Endothelial cell of umbilical vein (primary cell): ENCODE measurements at regions not wholly inside any gene's neighbourhood (a gene's known extent, or its start where the extent isn't known, plus 50 kb on each side); places are given as distances from the start of the nearest gene placed in this dataset.

Experiments
- EZH2 ChIP-seq: IDR thresholded peaks from 2 replicates; pipeline ENCODE4 v1.6.1; 2012; ENCODE audit warnings: borderline replicate concordance, low read depth, mild to moderate bottlenecking, moderate library complexity, low read length, inconsistent platforms; ENCODE audit not compliant: severe bottlenecking
- MYC ChIP-seq: IDR thresholded peaks from one replicate; pipeline ENCODE4 v1.6.1; 2011; ENCODE audit warnings: mild to moderate bottlenecking, low read depth, low read length
- POLR2A ChIP-seq: IDR thresholded peaks from 2 replicates; pipeline ENCODE4 v1.6.1; 2012; ENCODE audit warnings: low read depth, mild to moderate bottlenecking, control low read depth, low read length
- TF ChIP-seq, protein P1 (sequence below), 2 donors: IDR thresholded peaks; 1 replicate in 1 of 2; 2 replicates in 1 of 2; pipeline ENCODE4 v1.5.1; 2011; ENCODE audit warnings: low read length in 2 of 2, mild to moderate bottlenecking in 2 of 2, moderate library complexity in 2 of 2, control low read depth in 1 of 2, inconsistent platforms in 1 of 2, low read depth in 1 of 2; ENCODE audit not compliant: insufficient read depth in 1 of 2; ENCODE audit errors: extremely low read depth in 1 of 2

DNA sequence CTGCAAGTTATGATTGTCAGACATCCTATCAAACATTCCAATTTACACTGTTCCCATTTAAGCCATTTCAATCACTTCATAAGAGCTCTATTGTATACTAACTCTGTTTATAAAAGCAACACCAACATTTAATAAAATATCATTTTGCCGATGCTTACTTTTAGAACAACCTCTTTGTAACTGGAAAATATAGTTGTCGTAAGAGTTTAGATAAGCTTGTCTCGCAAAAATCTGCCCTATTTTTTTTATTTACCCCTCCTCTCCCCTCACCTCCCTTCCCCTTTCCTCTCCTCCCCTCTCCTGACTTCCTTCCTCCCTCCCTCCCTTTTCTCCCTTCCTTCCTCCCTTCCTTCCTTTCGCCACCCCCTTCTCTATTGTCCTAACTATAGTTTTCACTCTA is 105.7 kb upstream of the PEX5L start:
- TF ChIP-seq EZH2 (no peak), MYC (no peak), POLR2A (no peak)
- TF ChIP-seq, protein P1, sequence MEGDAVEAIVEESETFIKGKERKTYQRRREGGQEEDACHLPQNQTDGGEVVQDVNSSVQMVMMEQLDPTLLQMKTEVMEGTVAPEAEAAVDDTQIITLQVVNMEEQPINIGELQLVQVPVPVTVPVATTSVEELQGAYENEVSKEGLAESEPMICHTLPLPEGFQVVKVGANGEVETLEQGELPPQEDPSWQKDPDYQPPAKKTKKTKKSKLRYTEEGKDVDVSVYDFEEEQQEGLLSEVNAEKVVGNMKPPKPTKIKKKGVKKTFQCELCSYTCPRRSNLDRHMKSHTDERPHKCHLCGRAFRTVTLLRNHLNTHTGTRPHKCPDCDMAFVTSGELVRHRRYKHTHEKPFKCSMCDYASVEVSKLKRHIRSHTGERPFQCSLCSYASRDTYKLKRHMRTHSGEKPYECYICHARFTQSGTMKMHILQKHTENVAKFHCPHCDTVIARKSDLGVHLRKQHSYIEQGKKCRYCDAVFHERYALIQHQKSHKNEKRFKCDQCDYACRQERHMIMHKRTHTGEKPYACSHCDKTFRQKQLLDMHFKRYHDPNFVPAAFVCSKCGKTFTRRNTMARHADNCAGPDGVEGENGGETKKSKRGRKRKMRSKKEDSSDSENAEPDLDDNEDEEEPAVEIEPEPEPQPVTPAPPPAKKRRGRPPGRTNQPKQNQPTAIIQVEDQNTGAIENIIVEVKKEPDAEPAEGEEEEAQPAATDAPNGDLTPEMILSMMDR (IDR thresholded peaks at IDR 0.05; ENCODE audit: extremely low read depth in 1 of 2, insufficient read depth in 1 of 2, low read depth in 1 of 2, low read length in 2 of 2), result no peak
